ENCODE measurements at regions not wholly inside any gene's neighbourhood (a gene's known extent, or its start where the extent isn't known, plus 50 kb on each side); places are given as distances from the start of the nearest gene placed in this dataset.

GRCh38 chr12:84085046-84085445 is 827.6 kb downstream of the SLC6A15 start:
- H4K20me1 ChIP-seq (ENCODE audit: control insufficient read depth, extremely low read depth, insufficient read depth, low read length): no peaks in the 10 kb centered on the region
- H3K4me3 ChIP-seq (ENCODE audit: control insufficient read depth in 2 of 3, extremely low read depth in 1 of 3, insufficient read depth in 2 of 3, low read depth in 1 of 3, low read length in 3 of 3): no peak overlapping the region
- H3K36me3 ChIP-seq (ENCODE audit: control insufficient read depth in 2 of 2, extremely low read depth in 1 of 2, insufficient read depth in 2 of 2, low read length in 2 of 2): no peaks in the 10 kb centered on the region
- no peak overlapping the region for H3K9ac ChIP-seq (ENCODE audit: control insufficient read depth, extremely low read depth, insufficient read depth, low read length)
- no peaks in the 10 kb centered on the region for H3K4me1 ChIP-seq (ENCODE audit: control insufficient read depth, extremely low read depth, insufficient read depth, low read length)
- no peak overlapping the region for H3K27ac ChIP-seq (ENCODE audit: control insufficient read depth, insufficient read depth, low read length)
- FAIRE-seq (no peak), DNase-seq (ENCODE audit: low read depth, low spot score) (no peak)
- dilution Hi-C loops (cut with MboI; ENCODE audit: extremely low pct_ligation_motif_present, low sequenced_read_pairs): no loop called here
- H3K79me2 ChIP-seq (ENCODE audit: control insufficient read depth, insufficient read depth, low read length): no peaks in the 10 kb centered on the region
- no peak overlapping the region for H2AFZ ChIP-seq (ENCODE audit: control insufficient read depth, low read length)
- H3K27me3 ChIP-seq (ENCODE audit: control insufficient read depth, extremely low read depth, insufficient read depth, low read length): no peaks in the 10 kb centered on the region
- no peaks in the 10 kb centered on the region for H3K9me1 ChIP-seq (ENCODE audit: control insufficient read depth, extremely low read depth, insufficient read depth, low read length)
- H3K4me2 ChIP-seq (ENCODE audit: control insufficient read depth, extremely low read depth, insufficient read depth, low read depth, low read length): no peak overlapping the region
- TF ChIP-seq CTCF (optimal IDR thresholded peaks at IDR 0.05 in 1 of 3, IDR thresholded peaks at IDR 0.05 in 1 of 3, conservative IDR thresholded peaks at IDR 0.05 in 1 of 3; ENCODE audit: extremely low read depth in 1 of 3, insufficient read depth in 2 of 3, low read length in 3 of 3) (no peak), EZH2 (IDR thresholded peaks at IDR 0.05; ENCODE audit: low read length) (no peak)
- no peaks in the 10 kb centered on the region for H3K9me3 ChIP-seq (ENCODE audit: control insufficient read depth, low read depth, low read length)

- Histone ChIP-seq H3K27me3 (ENCODE audit: control insufficient read depth, extremely low read depth, insufficient read depth, low read length) (no peaks in the 10 kb centered on the region), H3K9me3 (ENCODE audit: control insufficient read depth, low read depth, low read length) (no peaks in the 10 kb centered on the region), H3K79me2 (ENCODE audit: control insufficient read depth, insufficient read depth, low read length) (no peaks in the 10 kb centered on the region), H3K36me3 (ENCODE audit: control insufficient read depth in 2 of 2, extremely low read depth in 1 of 2, insufficient read depth in 2 of 2, low read length in 2 of 2) (no peaks in the 10 kb centered on the region), H3K27ac (ENCODE audit: control insufficient read depth, insufficient read depth, low read length) (no peak overlapping the region), H3K4me2 (ENCODE audit: control insufficient read depth, extremely low read depth, insufficient read depth, low read depth, low read length) (no peak overlapping the region), H3K4me1 (ENCODE audit: control insufficient read depth, extremely low read depth, insufficient read depth, low read length) (no peaks in the 10 kb centered on the region), H3K9me1 (ENCODE audit: control insufficient read depth, extremely low read depth, insufficient read depth, low read length) (no peaks in the 10 kb centered on the region), H4K20me1 (ENCODE audit: control insufficient read depth, extremely low read depth, insufficient read depth, low read length) (no peaks in the 10 kb centered on the region), H3K4me3 (ENCODE audit: control insufficient read depth in 2 of 3, extremely low read depth in 1 of 3, insufficient read depth in 2 of 3, low read depth in 1 of 3, low read length in 3 of 3) (no peak overlapping the region), H2AFZ (ENCODE audit: control insufficient read depth, low read length) (no peak overlapping the region), H3K9ac (ENCODE audit: control insufficient read depth, extremely low read depth, insufficient read depth, low read length) (no peak overlapping the region)
- no peak for DNase-seq (ENCODE audit: low read depth, low spot score)
- dilution Hi-C loops (cut with MboI; ENCODE audit: extremely low pct_ligation_motif_present, low sequenced_read_pairs): no loop called here
- FAIRE-seq: peak; percentile 71
- TF ChIP-seq EZH2 (IDR thresholded peaks at IDR 0.05; ENCODE audit: low read length) (no peak), CTCF (optimal IDR thresholded peaks at IDR 0.05 in 1 of 3, IDR thresholded peaks at IDR 0.05 in 1 of 3, conservative IDR thresholded peaks at IDR 0.05 in 1 of 3; ENCODE audit: extremely low read depth in 1 of 3, insufficient read depth in 2 of 3, low read length in 3 of 3) (no peak)
These were observed 833.0 kb downstream of the SLC6A15 start for GRCh38 chr12:84079626-84080025.

Data from keratinocyte (primary cell).